Putamen (tissue), 1 donor: ENCODE measurements at regions not wholly inside any gene's neighbourhood (a gene's known extent, or its start where the extent isn't known, plus 50 kb on each side); places are given as distances from the start of the nearest gene placed in this dataset.
"Not testable (repeated sequence)": the region's sequence is repeated elsewhere in the genome, so short reads cannot be mapped to it uniquely, and the experiment has no call there.

ENCODE experiments used
- DNase-seq: peaks from one replicate; pipeline ENCODE4 v3.0.0-alpha.2; 2016; ENCODE audit warnings: low spot score

- no peak for DNase-seq
Measured at GRCh38 chrX:39765327-39765726, 332.4 kb downstream of the BCOR start.

- no peak for DNase-seq
Measured at GRCh38 chrX:39766085-39766726, 331.6 kb downstream of the BCOR start.

GRCh38 chrX:39766855-39767254 is 330.9 kb downstream of the BCOR start:
- DNase-seq: no peak

- no peak for DNase-seq
Measured at GRCh38 chrX:39767446-39767845, 330.3 kb downstream of the BCOR start.

GRCh38 chrX:39769748-39770147 is 328.0 kb downstream of the BCOR start:
- DNase-seq: no peak

GRCh38 chrX:39771089-39771488 is 326.7 kb downstream of the BCOR start:
- no peak for DNase-seq

GRCh38 chrX:39772057-39772832 is 325.5 kb downstream of the BCOR start:
- no peak for DNase-seq

- no peak for DNase-seq
Measured at GRCh38 chrX:39773150-39773549, 324.6 kb downstream of the BCOR start.

- no peak for DNase-seq
Measured at GRCh38 chrX:39773923-39774773, 323.6 kb downstream of the BCOR start.

GRCh38 chrX:39774774-39775328 is 322.9 kb downstream of the BCOR start:
- no peak for DNase-seq

GRCh38 chrX:39777623-39778025 is 320.1 kb downstream of the BCOR start:
- no peak for DNase-seq

GRCh38 chrX:39779952-39780783 is 317.6 kb downstream of the BCOR start:
- no peak for DNase-seq

- DNase-seq: no peak
Measured at GRCh38 chrX:39782276-39782675, 315.5 kb downstream of the BCOR start.

- DNase-seq: no peak
Measured at GRCh38 chrX:39787999-39788398, 309.8 kb downstream of the BCOR start.

- no peak for DNase-seq
Measured at GRCh38 chrX:39788521-39788920, 309.2 kb downstream of the BCOR start.

GRCh38 chrX:39791691-39792090 is 306.1 kb downstream of the BCOR start:
- no peak for DNase-seq

- no peak for DNase-seq
Measured at GRCh38 chrX:39795605-39796004, 302.2 kb downstream of the BCOR start.

- DNase-seq: no peak
Measured at GRCh38 chrX:39796856-39797255, 300.9 kb downstream of the BCOR start.

- not testable (repeated sequence) for DNase-seq
Measured at GRCh38 chrX:39798488-39798887, 299.3 kb downstream of the BCOR start.

- DNase-seq: no peak
Measured at GRCh38 chrX:39802354-39802753, 295.4 kb downstream of the BCOR start.

GRCh38 chrX:39802908-39803307 is 294.9 kb downstream of the BCOR start:
- DNase-seq: no peak

GRCh38 chrX:39805022-39805421 is 292.7 kb downstream of the BCOR start:
- no peak for DNase-seq
